Lower leg skin (tissue), 3 donors: ENCODE measurements at regions not wholly inside any gene's neighbourhood (a gene's known extent, or its start where the extent isn't known, plus 50 kb on each side); places are given as distances from the start of the nearest gene placed in this dataset.

Experiments
- CTCF ChIP-seq, 3 donors: fragments of 450-650 bp; IDR thresholded peaks; one replicate each; pipeline ENCODE4 v1.5.1; 2016; ENCODE audit warnings: antibody characterized with exemption in 3 of 3, mild to moderate bottlenecking in 3 of 3, moderate library complexity in 2 of 3
- POLR2A ChIP-seq, 2 donors: fragments of 450-650 bp; IDR thresholded peaks; one replicate each; pipeline ENCODE4 v1.6.1; 2016 to 2017; ENCODE audit warnings: antibody characterized with exemption in 2 of 2, mild to moderate bottlenecking in 1 of 2, moderate library complexity in 1 of 2

GRCh38 chr19:27824108-27824507 lies 1388.8 kb downstream of the UQCRFS1 start:
- TF ChIP-seq CTCF (IDR thresholded peaks at IDR 0.05) = no peak
- TF ChIP-seq POLR2A (IDR thresholded peaks at IDR 0.05) = no peak
